GM18519 (cell line): ENCODE measurements at regions not wholly inside any gene's neighbourhood (a gene's known extent, or its start where the extent isn't known, plus 50 kb on each side); places are given as distances from the start of the nearest gene placed in this dataset.

Source experiments
- ATAC-seq: cut with Tn5 transposase; IDR thresholded peaks from one replicate; pipeline ENCODE4 v1.9.1; 2021; ENCODE audit warnings: mild to moderate bottlenecking, moderate library complexity; ENCODE audit not compliant: unreplicated experiment, low FRiP score

DNA sequence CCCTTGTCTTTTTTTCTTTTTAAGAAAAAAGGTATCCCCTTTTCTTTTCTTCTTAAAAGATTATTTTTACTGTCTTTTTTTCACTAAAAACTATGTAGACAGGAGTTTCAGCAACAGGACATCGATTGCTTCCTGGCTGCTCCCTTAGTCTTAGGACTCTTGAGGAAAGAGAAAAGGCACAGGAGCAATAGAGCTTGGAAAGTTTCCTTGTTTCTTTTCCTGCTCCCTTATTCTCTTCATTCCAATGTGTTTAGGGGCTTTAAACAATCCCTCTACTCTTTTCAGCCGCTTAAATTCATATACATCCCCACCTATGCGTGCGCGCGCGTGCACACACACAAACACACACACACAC, 182.2 kb upstream of the FOXN2 start:
- no peak for ATAC-seq

DNA sequence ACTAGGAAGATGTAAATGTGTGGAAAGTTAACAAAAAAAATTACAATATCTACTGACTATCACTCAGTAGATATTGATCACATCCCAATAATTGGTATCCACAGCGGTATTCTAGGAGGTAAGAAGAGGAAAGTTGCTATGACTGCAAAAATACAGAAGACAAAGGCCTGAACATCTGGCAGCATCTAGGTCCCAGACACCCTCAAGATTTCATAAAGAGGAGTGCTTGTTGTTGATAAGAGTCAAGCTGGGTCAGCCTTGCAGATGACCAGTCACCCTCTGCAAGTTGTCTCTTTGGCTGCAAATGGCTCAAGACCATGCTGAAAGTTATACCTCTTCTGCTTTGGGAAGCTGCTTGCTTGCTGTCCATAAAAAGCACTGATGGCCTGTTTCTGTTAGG, 179.8 kb upstream of the FOXN2 start:
- ATAC-seq: no peak

DNA sequence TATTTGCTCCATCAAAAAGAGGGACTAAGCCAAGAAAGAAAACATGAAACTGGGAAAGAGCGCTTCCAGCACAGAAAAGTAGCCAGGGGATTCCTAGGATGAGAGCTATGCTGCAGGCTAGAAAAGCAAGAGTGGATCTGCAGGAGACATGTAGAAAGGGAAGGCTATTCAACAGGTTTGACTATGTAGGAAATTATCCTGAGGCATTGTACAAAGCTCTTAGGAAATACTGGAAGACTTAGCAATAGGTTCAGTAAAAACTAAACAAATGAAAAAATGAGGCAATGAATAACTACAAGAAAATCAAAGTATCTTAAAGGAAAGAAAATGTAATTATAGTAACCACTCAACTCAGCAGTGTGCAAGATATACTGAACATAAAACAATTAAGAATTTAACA, 178.7 kb upstream of the FOXN2 start:
- no peak for ATAC-seq

DNA sequence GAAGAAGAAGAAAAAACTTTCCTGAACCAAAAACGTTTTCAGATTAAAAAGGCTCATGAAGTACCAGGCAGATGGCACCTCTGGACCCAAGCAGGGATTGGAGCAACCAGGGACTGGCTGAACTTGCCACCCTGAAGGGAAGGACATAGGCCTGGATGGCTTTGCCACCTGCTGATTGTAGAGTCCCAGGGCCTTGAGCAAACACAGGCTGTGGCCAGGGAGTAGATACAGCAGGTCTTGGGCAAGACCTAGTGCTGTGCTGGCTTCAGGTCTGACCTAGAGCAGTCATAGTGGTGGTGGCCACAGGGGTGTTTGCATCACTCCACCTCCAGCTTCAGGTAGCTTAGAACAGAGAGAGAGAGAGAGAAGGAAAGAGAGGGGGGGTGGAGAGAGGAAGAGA, 176.7 kb upstream of the FOXN2 start:
- ATAC-seq: no peak

DNA sequence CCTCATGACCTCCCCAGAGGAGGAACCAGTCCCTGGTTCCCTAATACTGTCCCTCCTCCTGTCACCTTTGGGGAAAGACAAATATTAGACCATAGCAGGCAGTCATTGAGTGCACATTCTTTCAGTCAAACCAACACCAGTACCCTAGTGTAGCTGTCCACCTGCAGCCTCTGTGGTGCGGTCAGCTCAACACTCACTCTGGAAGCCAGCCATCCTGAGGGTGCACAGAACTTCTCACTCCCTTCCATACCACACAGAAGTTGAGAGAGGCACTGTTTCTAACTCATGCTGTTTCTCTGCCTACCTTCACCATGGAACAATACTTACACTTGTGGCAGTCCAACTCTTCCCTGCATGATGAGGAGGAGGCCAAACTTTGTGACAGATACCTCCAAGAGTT, 175.6 kb upstream of the FOXN2 start:
- no peak for ATAC-seq

DNA sequence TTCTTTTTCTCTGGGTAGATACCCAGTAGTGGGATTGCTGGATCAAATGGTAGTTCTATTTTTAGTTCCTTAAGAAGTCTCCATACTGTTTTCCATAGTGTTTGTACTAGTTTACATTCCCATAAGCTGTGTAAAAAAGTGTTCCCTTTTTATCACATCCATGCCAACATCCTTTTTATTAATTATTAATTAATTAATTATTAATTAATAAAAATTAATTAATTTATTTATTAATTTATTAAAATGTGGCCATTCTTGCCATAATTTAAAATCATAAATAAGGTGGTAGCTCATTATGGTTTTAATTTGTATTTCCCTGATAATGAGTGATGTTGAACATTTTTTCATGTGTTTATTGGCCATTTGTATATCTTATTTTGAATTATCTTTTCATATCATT, 173.9 kb upstream of the FOXN2 start:
- ATAC-seq: no peak

DNA sequence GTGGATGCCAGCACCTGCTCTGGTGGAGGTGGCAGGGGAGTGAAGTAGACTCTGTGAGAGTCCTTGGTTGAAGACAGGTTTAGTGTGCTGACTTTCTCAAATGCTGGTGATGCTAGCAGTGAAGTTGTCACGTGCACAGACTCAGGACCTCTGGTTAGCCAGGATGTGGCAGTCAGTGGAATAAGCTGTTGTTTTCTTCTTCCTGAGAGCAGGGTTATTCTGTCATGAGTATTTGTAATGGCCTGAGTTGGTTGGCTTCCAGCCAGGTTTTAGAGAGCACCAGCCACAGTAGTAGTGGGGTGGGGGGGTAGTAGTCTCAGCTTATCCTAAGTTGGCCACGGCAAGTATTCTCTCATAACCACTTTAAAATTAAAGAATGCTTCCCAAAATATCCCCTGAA, 169.7 kb upstream of the FOXN2 start:
- no peak for ATAC-seq

DNA sequence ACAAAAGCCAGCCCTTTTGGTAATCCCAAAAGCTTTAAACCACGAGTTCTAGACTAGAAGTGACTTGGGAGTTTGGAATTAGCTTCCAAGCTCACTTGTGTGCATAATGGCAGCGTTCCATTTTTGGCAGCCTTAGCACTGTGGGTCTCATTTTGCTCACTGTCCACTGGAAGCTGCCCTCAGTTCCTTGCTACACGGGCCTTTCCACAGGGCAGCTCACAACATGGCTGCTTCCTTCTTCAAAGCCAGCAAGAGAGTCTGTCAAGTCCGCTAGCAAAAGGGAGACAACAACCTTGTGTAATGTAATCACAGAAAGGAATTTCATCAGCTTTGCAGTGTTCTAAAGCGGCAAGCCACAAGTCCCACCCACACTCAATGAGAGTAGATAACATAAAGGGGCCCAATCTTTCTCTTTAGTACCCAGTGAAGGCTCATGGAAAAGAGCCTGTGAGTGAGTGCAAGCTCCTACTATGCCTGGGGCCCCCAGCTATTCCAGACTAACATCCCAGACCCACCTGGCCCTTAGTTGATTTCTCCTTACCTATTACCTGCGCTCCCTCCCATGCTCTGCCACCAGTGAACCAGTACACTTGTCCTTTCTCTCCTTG, 168.5 kb upstream of the FOXN2 start:
- no peak for ATAC-seq

DNA sequence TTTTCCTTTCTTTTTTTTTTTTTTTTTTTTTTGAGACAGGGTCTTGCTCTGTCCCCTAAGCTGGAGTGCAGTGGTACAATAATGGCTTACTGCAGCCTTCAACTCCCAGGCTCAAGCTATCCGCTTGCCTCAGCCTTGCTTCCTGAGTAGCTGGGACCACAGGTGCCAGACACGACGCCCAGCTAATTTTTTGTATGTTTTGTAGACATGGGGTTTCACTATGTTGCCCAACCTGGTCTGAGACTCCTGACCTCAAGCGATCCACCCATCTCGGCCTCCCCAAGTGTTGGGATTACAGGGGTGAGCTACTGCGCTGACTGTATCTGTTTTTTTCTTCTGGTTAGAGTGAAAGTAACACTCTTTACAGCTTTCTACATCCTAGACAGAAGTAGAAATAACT, 167.9 kb upstream of the FOXN2 start:
- no peak for ATAC-seq

DNA sequence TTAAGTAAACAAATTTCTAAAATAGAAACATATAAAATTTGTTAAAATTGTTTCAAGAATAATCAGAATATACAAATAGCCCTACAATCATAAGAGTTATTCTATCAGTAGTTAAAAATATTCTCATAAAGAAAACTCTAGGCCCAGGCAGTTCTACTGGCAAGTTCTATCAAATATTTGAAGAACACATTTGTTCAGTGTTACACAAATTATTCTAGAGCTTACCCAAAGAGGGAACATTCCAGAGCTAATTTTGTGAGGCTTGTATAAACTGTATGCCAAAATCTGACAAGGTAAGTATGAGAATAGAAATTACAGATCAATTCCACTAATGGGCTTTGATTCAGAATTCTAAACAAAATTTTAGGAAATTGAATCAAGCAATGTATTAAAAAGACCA, 166.8 kb upstream of the FOXN2 start:
- ATAC-seq: no peak

DNA sequence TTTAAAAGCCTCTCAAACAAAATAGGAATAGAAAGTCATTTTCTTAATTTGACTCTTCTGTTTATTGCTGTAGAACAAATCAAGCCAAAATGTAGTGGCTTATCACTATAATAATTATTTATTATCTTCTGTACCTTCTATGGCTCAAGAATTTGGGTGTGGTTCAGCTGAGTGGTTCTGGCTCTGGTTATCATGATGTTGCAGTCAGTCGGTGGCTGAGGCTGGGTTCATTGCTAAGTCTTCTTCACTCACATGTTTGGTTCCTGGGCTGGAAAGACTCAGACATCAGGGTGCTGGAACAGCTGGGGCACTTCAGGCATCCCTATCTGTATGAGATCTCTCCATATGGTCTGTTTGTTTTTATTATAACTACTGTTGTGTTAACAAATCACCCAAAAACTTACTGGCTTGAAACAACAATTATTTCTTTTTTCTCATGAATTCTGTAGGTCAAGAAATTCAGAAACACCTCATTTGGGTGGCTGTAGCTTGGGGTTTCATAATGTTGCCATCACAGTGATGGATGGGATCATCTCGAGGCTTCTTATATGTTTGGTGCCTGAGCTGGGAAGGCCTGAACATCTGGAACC, 165.5 kb upstream of the FOXN2 start:
- no peak for ATAC-seq

DNA sequence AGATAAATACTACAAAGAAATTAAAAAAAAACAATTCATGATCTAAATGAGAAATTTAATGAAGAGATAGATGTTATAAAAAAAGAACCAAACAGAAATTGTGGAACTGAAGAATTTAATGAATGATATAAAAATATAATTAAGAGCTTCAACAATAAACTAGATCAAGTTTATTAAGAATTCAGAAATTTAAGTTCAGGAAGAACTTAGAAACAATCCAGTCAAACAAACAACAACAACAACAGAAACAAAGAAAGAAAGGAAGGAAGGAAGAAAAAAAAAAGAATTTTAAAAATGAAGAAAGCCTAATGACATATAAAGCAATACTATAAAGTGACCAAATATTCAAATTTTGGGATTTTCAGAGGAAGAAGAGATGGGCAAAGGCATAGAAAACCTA, 157.3 kb upstream of the FOXN2 start:
- no peak for ATAC-seq

DNA sequence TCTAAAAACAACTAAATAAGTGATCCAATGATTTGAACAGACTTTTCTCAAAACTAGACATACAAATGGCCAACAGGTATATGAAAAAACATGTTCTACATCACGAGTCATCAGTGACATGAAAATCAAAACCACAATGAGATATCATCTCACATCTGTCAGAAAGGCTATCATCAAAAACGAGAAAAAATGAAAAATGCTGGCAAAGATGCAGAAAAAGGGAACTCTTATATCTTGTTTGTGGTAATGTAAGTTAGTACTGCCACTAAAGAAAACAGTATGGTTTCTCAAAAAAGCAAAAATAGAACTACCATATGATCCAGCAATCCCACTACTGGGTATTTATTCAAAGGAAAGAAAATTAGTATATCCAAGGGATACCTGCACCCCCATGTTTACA, 152.9 kb upstream of the FOXN2 start:
- ATAC-seq: no peak

DNA sequence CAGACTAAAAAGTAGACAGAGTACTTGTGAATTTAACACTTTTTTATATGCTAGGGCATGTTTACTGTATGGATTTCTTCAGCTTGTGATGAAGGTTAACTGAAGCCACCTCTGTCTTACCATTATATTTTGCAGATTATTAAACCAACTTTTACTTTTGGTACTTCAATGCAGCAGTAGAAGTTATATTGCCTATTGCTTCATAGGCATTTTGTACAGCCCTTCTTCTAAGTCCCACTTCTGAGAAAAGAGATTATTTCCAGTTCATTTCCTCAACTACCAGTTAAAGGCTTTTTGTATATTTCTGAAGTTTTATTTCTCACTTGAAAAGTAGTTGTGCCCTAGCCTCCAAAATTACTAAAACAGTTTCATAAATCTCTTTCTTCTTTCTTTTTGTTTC, 151.7 kb upstream of the FOXN2 start:
- ATAC-seq: no peak

DNA sequence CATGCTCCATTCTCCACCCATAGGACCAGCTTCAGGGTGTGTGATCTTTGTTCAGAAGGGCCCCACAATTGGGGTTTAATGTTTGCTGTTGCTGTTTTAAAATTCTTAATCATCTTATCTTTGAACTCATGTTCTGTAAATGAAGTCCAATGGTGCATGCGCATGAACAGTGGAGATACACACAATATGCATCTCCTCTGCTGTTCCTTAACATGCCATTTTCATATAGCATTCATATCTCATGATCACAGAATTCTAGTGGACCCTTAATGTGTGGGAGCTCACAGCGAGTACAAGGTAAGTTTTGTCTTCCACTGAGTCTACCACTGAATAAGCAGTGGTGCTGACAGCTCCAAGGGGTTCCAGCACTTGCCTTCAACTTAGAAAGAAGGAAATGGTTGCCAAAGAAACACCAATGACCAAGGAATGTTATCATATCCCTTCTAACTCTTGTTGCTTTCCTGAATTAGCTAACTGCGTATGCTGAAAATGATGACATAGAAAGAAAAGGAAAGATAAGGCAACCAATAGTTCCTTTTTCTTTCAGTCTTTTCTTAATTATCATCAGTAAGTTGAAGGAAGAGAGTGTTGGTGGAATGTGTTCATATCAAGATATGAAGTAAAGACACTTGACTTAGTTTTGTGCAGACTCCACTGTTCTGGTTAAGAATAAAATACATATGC, 149.3 kb upstream of the FOXN2 start:
- ATAC-seq: no peak

DNA sequence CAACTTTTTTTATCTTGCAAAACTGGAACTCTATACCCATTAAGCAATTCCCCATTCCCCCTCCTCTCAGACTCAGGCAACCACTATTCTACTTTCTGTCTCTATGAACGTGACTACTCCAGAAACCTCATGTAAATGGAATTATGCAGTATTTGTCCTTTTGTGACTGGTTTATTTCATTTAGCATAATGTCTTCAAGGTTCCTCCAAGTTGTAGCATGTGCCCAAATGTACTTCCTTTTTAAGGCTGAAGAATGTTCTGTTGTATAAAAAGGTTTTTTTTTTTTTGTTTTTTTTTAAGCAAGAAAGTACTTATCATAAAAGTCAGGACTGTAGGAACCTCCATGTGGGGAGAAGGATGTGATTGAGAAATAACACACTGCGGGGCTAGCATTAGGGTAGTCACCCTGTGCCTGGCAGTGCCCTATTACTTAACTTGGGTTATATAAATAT, 145.3 kb upstream of the FOXN2 start:
- ATAC-seq: no peak

DNA sequence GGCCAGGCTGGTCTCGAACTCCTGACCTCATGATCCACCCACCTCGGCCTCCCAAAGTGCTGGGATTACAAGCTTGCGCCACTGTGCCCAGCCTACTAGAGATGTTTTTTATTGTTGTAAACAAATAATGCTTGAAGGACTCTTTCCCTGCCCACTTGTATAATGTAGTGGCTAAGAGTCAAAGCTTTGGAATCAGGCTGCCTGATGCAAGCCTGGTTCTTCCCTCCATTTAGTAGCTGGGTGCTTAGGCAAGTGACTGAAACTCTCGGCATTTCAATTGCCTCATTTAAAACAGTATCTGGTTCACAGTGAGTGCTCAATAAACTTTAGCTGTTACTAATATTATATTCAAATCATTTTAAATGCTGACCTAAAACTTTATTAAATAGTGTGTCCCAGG, 144.2 kb upstream of the FOXN2 start:
- ATAC-seq: no peak

DNA sequence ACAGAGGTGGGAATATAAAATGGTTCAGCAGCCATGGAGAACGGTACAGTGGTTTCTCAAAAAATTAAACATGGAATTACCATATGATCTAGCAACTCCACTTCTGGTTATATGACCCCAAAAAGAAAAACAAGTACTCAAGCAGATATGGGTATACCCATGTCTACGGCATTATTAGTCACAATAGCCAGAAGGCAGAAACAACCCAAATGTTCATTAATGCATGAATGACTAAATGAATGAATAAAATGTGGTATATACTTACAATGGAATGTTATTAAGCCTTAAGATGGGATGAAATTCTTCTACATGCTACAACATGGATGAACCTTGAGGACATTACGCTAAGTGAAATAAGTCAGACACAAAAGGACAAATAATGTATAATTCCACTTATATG, 141.3 kb upstream of the FOXN2 start:
- no peak for ATAC-seq

DNA sequence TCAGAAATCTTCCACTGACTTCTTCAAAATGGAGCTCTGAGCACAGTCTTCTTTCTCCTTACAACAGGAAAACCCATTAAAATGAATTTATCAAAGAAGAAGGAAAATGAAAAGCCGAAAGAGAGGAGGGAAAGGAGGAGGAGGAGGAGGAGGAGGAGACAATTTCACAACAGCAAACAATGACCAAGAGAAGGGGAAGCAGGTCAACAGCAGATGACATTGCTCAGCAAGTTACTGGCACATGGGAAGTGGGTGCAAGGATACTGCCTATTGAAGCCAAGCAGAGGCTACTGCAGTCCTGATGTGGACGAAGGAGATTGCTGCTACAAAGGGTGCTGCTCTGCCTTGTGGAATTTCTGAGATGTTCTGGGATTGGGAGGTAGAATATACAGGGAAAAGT, 140.0 kb upstream of the FOXN2 start:
- no peak for ATAC-seq

DNA sequence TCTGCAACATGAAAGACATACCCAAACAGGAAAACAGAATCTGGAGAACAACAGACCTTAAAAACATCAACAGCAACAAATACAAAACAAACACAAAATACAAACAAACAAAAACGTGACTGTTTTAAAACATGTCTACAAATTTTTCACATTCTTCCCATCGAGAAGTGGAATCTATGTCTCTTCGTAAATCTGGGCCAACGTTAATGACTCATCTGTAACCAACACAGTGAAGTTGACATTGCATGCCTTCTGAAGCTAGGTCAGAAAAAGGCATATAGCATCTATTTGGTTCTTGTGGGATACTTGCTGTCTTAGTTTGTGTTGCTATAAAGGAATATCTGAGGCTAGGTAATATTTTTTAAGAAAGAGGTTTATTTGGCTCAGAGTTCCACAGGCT, 139.2 kb upstream of the FOXN2 start:
- no peak for ATAC-seq

DNA sequence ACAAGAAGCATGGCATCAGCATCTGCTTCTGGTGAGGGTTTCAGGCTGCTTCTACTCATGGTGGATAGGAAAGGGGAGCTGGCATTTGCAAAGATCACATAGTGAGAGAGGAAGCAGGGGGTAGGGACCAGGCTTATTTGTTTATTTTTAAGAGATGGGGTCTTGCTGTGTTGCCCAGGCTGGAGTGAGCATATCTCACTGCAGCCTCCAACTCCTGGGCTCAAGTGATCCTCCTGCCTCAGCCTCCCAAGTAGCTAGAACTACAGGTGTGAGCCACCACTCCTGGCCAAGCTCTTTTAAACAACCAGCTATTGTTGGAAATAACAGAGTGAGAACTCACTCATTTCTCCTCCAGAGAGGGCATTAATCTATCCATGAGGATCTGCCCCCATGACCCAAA, 138.8 kb upstream of the FOXN2 start:
- no peak for ATAC-seq

DNA sequence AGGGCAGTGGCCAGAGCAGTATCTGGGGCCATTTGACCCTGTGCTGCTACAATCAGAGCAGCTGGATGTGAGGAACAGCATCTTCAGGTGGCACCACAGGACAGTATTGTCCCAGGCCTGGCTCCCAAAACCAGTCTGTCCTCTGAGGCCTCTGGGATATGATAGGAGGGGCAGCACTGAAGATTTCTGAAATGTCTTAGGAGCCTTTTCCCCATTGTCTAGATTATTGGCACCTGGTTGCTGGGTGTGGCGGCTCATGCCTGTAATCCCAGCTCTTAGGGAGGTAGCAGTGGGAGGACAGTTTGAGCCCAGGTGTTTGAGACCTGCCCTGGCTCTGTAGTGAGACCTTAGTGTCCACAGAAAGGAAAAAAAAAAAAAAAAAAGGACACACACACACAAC, 137.6 kb upstream of the FOXN2 start:
- no peak for ATAC-seq
